Stimulated activated CD4-positive, alpha-beta T cell treated with anti-CD3 and anti-CD28 coated beads, Interleukin-2, amount 100 ng/mL, for 24 hours (primary cell): ENCODE measurements at regions not wholly inside any gene's neighbourhood (a gene's known extent, or its start where the extent isn't known, plus 50 kb on each side); places are given as distances from the start of the nearest gene placed in this dataset.
"Not testable (repeated sequence)": the region's sequence is repeated elsewhere in the genome, so short reads cannot be mapped to it uniquely, and the experiment has no call there.

ENCODE experiments used
- DNase-seq, 2 donors: peaks; one replicate each; pipeline ENCODE4 v3.0.0-alpha.2; 2020

DNA sequence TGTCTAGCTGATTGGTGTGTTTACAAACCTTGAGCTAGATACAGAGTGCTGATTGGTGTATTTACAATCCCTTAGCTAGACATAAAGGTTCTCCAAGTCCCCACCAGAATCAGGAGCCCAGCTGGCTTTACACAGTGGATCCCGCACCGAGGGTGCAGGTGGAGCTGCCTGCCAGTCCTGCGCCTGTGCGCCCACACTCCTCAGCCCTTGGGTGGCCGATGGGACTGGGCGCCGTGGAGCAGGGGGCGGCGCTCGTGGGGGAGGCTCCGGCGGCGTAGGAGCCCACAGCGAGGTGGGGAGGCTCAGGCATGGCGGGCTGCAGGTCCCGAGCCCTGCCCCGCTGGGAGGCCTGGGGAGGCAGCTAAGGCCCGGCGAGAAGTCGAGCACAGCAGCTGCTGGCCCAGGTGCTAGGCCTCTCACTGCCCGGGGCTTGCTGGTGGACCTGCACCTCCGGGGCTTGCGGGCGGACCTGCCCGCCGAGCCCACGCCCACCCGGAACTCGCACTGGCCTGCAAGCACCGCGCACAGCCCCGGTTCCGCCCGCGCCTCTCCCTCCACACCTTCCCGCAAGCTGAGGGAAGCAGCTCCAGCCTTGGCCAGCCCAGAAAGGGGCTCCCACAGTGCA, 51.0 kb upstream of the CDYL start:
- DNase-seq, result not testable (repeated sequence)

DNA sequence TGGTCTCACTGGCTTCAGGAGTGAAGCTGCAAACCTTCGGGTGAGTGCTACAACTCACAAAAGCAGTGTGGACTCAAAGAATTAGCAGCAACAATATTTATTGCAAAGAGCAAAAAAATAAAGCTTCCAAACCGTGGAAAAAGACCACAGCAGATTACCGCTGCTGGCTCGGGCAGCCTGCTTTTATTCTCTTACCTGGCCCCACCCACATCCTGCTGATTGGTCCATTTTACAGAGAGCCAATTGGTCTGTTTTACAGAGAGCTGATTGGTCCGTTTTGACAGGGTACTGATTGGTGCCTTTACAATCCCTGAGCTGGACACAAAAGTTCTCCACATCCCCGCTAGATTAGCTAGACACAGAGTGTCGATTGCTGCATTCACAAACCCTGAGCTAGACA, 51.5 kb upstream of the CDYL start:
- not testable (repeated sequence) for DNase-seq

DNA sequence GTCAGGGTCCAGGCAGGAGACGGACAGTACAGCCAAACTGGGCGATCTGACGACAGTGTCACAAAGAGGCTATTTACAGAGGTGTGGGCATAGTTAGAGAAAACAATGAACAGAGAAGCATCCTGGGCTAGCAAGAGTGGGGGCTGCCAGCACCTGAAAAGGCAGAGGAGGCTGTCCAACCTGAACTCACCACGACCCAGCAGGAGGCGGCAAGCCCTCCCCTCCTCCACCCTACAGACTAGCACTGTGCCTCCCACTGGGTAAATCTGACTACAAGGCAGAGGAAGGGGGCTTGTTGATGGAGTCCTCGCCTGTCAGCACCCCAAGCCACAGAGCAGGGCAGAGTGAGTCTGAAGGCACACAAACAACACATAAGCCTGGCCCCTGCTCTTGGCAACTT, 52.8 kb upstream of the CDYL start:
- no peak for DNase-seq

DNA sequence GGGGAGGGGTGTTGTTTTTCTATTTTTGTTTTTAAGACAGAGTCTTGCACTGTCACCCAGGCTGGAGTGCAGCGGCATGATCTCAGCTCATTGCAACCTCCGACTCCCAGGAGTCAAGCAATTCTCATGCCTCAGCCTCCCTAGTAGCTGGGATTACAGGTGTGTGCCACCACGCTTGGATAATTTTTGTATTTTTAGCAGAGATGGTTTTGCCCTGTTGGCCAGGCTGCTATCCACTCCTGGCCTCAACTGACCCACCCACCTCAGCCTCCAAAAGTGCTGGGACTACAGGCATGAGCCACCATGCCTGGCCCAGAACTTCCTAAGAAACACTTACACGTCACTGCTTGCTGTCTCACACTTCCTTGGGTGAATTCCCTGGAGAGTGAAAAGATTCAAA, 54.8 kb upstream of the CDYL start:
- DNase-seq, result not testable (repeated sequence)

DNA sequence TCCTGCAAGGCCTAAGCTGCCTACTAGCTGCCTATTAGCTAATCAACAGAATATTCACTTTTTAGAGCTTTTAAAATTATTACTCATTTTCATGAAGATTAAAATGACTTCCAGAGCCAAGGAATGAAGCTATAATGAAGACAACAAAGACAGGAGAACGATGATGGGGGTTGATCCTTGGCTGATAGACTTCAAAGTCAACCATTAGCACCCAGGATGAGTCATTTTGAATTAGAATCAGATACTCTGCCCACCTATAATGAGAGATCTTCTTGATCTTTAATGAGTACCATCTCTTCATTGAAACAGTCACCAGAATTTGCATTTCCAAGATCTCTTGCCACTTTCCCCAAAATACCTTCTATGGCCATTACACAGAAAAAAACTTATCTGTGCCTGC, 56.7 kb upstream of the CDYL start:
- DNase-seq, result no peak

DNA sequence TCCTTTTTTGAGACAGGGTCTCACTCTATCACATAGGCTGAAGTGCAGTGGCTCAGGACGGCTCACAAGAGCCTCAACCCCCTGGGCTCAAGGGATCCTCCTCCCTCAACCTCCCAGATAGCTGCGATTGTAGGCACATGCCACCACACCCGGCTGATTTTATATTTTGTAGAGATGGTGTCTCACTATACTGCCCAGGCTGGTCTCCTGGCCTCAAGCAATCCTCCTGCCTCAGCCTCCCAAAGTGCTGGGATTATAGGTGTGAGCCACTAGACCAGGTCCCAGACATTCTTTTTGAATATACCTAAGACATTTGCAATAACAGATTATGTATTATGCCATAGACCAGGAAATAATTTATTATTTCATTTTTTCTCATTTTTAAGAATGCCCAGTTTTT, 58.3 kb upstream of the CDYL start:
- no peak for DNase-seq

DNA sequence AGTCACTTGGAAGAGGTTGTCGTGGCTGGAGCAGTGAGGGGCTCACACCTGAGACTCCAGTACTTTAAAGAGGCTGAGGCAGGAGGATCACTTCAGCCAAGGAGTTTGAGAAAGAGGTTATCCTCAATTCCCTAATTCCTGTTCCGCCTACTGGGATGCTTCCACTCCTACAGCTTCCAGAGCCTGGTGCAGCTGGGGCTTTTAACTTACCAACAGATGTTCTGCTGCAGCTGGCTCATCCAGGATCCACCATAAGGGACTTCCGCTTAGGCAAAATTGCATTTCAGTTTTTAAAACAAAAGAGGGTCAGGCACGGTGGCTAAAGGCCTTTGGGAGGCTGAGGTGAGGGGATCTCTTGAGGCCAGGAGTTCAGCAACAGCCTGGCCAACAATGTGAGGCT, 59.1 kb upstream of the CDYL start:
- no peak for DNase-seq

DNA sequence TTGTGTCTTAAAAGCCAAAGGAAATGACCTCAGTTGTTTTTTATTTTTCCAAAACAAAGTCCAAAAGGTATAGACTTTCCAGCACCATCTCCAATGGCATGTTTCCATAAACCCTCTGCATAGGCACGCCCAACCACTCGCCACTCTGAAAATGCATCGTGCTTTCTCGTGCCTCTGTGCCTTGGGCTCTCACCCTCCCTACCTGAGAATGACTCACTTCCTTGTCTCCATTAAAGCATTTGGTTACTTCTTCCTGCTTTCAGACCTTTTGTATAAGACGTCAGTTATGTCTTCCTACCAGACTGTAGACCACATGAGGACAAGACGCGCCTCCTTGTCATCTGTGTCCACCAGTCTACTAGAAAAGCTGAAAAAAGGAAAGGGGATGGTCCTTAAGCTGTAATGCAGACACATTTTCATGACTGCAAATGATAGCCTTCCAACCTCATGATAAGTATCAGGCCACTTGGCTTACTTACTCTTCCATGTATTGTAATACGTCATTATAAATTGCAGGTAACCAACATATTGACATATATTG, 61.2 kb upstream of the CDYL start:
- no peak for DNase-seq

DNA sequence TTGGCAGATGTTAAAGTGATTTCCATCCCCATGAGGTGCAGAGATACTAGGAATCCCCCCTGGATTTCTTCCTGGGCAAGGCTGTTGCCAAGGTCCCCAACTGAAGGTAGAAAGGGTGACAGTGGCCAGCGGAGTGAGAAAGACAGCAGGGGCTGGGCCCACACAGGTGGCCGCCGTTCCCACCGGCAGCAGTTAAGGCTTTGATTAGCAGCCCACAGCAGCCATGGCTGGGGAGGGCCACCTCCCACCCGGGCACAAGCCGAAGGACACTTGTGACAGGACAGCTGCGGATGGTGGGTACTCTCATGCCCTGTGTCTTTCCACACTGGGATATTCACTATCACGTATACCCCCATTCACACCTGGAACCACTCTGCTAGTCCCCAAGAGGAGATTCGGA, 63.9 kb upstream of the CDYL start:
- DNase-seq, result no peak

DNA sequence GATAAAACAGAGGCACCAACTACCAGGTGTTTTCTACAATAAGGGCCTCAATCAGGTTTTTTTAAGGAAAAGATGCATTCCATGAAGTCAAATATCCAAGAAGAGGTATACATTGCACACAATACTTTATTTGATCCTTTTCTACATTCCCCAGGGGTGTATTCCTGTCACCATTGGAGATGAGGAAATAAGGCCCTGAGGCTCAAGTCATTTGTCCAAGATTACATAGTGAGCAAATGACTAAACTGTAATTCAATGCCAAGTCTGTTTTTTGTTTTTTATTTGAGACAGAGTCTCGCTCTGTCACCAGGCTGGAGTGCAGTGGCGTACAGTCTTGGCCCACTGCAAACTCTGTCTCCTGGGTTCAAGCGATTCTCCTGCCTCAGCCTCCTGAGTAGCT, 69.2 kb upstream of the CDYL start:
- no peak for DNase-seq

DNA sequence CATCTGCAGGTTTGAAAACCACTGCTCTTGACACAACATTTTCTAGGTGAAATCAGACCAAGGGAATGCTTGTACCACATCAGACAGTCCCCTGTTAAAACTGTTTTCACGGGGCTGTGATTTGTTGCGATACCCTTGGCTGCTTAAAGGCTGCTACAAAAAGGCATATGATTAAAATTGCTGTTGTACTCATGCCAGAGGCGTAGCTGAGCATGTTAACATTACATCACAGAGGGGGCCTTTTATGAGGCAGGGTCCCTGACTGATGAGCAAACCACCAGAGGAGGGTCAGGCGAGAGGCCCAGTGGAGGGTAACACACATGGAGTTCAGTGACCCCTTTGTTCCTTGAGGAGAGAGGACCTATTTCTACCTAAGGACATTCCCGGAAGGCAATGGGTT, 70.4 kb upstream of the CDYL start:
- DNase-seq, result no peak

DNA sequence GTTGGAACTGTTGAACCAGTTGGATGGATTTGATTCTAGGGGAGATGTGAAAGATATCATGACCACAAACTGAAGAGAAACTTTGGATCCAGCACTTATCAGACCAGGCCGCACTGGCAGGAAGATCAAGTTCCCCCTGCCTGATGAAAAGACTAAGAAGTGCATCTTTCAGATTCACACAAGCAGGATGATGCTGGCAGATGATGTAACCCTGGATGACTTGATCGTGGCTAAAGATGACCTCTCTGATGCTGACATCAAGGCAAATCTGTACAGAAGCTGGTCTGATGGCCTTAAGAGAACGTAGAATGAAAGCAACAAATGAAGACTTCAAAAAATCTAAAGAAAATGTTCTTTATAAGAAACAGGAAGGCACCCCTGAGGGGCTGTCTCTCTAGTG, 72.8 kb upstream of the CDYL start:
- no peak for DNase-seq

DNA sequence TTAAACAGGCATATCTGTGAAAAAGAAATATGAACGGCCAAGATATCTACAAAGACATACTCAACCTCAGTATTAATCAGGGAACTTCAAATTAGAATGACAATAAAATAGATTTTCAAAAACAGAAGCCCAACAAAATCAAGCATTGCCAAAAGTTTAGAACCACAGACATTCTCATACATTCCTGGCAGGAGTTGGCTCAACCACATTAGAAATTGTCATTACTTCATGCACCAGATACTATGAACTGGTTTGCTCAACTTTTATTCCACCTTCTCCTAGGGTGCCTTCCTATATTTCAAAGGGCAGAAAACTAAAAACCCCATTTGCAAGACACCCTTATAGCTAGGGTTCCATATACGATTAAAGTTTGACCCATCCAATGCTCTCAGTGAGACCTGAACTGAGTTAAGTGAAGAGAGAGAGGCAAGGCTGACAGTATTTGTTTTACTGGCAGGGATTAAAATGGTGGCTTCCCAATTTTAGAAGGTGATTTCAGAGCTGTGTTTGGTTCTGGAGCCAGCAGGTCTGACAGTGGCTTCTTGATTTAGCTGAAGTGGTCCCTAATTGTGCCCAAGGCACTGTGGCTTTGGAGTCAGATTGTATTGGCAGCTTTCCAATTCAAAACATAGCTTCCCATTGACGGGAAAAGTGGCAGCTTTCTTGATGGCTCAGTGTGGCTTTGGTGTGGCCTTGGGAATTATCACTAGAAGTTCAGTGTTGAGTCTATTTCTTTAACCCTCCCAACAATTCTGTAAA, 77.1 kb upstream of the CDYL start:
- DNase-seq, result no peak

DNA sequence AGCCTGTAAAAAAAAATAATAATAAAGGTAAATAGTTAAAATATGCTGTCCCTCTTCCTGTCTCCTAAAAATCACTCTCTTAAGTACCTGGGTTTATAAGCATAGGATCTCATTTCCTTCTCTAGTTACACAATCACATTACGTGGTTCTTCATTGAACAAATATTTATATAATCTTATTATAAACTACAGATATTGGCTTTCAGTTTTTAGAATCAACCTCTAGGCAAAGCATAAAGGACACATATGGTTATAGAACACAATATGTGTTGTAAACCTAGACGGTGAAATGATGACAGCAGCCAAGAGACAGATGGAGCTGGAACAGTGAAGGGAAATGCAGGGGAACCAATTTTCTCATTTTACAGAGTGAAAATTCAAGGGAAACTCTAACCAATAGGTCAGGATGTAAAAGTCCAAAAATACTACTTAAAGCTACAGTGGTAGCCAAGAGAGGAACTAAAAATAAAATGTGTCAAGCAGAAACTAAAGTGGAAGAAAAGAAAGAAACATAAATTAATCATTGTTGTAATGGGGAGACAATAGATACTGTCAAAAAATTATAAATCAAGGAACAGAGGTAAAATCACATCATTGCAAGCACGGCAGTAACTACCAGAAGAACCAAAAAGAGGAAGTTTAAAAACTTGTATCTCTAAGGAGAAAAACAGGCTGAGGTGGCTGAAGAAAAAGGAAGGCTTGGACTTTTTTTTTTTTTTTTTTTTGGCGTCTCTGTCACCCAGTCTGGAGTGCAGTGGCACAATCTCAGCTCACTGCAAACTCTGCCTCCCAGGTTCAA, 82.8 kb upstream of the CDYL start:
- DNase-seq, result no peak

DNA sequence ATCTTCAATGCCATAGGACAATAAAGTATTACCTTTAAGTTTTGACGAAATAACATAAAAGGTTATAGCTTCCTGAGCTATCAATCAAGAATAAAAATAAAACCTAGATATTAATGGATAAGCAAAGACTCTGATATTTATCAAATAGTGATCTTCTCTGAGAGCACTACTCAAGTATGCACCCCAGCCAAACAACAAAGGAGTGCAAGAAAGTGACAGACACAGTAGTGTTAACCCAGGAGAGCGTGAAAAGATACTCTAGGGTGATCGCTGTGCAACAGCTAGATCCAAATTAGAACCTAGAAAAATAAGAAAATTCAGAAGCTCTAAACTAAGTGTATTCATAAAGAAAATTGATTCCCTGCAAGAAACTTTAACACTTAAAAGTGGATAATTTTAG, 83.5 kb upstream of the CDYL start:
- DNase-seq, result no peak

DNA sequence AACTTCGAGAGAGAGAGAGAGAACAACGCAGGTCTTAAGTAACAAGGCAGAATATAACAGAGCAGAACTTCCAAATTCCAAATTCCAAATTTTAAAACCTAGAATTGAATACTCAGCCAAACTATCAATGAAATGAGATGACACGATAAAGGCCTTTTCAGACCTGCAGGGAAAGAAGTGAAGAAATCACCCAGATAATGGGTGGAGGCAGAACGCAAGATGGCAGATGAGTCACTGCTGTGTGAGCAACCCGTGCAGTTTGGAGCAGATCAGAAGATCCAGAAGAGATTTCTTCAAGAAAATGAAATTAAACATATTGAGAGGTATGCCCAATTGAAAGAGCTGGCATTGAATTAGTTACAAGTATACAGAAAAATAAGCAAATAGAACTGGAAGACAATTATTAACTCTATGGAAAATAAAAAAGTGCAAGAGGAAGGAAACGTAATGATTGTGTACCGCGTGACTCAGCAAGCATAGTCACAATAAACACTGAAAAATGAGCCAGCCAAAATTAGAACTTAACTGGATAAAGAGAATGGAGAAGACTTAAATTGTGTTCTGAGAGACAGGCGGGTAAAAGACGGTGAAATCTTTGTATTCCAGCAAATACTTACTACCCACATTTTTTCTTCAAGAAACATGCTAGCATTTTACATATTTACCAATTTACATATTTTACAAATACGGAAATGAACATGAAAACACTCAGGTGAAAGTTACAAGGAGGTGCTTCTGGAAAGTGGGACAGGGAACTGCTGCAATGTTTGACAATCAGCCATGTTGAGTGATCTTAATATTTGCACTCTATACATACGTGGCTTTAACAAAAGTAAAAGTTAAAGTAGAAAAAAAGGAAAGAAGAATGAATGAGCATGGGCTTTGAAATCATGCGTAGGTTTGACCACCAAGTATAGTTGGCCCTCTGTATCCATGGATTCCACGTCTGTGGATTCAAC, 87.9 kb upstream of the CDYL start:
- no peak for DNase-seq

DNA sequence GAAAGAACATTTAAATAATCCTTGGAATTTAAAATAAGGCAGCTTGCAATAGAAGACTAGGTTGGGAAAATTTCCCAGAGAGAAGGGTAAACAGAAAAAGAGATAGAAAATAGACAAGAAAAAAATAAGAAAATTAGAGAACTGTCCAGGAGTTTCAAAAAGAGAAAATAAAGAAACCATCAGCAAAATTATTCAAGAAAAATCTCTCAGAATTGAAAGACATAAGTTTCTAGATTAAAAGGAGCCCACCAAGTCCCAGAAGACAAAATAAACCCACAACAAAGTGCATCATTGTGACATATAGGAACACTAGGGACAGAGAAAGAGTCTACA, 88.6 kb upstream of the CDYL start:
- no peak for DNase-seq

DNA sequence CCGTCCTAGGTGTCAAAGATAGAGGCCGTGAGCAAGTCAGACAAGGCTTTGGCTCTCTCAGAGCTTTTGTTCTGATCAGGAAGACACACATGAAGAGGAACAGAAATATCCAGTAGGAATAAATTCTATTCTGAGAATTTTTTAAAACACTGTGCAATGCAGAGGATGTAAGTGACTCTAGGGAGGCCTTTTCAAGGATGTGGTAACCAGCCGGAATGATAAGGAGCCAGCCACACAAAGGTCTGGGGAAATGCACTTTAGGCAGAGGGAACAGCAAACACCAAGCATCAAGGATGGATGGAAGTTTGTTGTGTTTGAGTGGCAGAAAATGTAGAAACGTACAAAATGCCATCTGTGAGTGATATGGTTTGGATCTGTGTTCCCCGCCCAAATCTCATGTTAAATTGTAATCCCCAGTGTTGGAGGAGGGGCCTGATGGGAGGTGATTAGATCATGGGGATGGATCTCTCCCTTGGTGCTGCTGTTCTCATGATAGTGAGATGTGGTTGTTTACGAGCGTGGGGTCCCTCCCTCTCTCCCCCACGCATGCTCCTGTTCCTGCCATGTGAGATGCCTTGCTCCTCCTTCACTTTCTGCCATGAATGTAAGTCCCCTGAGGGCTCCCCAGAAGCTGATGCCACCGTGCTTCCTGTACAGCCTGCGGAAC, 93.6 kb upstream of the CDYL start:
- DNase-seq, result no peak

DNA sequence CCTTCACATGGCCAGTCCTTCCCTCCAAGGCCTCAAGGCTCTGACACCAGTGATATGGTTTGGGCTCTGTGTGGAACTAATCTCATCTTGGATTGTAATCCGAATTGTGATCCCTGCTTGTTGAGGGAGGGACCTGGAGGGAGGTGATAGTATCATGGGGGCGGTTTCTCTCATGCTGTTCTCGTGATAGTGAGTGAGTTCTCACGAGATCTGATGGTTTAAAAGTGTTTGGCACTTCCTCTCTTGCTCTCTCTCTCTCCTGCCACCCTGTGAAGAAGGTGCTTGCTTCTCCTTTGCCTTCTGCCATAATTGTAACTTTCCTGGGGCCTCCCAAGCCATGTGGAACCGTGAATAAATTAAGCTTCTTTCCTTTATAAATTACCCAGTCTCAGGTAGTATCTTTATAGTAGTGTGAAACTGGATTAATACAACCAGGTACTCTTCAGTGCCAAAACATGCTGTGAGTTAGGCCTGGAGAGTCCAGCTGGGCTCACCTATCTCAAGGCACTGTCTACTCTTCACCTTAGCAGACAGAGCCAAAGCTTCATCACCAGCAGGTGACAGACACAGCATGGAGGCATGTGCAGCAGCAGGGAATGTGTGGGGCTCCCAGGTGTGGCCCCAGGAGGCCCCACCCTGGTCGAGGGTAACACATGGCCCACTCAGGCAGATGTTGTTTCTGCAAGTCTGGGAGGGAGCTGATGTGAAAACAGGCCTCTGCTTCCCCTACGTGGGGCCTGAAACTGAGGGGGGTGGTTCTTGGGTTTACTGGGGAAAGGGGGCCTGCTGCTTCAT, 97.5 kb upstream of the CDYL start:
- no peak for DNase-seq

DNA sequence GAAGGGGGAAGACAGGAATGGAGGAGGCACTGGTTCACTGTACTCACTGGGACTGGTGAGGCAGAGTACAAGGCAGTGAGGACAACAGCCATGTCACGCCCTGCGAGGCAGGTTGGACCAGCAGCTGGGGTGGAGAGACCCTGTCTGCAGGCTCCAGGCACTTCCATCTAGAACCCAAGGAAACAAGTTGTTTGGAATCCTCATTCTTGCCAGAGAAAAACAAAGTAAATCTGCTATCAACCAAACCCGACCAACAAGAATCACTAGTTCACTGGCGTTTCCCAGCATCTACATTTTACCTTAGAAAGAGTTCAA, 98.5 kb upstream of the CDYL start:
- no peak for DNase-seq

DNA sequence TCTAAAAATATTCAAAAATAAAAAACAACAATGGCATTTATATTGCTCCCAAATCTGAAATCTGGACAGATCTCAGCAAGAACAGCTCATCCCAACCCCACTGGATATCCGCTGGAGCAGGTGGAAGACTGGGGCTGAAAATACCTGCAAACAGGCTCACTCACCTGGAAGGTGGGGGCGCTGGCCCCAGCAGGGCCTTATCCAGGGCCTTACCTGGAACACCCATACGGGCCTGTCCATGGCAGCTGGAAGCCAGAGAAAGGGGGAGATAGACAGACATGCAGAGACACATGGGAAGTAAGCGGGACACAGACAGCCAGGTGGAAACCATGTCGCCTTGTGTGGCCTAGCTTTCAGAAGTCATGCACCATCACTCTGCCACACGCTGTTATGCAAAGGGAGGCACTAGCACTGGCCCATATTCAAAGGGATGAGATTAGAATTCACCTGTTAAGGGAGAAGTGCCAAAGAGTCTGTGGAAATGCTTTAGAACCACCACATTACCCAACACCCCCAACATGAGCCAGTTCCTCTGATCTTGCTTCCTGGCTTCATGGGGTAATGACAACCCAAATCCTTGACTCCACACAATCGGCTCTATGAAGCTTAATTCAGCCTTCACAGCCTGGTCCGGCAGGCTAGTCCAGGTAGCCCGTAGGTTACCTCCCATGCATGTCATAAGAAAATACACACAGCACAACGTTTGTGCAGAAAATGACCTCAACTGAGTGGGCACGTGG, 99.0 kb upstream of the CDYL start:
- no peak for DNase-seq
